HG02885 (cell line): ENCODE measurements at regions not wholly inside any gene's neighbourhood (a gene's known extent, or its start where the extent isn't known, plus 50 kb on each side); places are given as distances from the start of the nearest gene placed in this dataset.

ENCODE experiments used
- ATAC-seq: cut with Tn5 transposase; IDR thresholded peaks from one replicate; pipeline ENCODE4 v1.9.1; 2021; ENCODE audit warnings: mild to moderate bottlenecking; ENCODE audit not compliant: unreplicated experiment, poor library complexity

GRCh38 chr5:91888810-91889209, 505.7 kb upstream of the ARRDC3 start:
- no peak for ATAC-seq

DNA sequence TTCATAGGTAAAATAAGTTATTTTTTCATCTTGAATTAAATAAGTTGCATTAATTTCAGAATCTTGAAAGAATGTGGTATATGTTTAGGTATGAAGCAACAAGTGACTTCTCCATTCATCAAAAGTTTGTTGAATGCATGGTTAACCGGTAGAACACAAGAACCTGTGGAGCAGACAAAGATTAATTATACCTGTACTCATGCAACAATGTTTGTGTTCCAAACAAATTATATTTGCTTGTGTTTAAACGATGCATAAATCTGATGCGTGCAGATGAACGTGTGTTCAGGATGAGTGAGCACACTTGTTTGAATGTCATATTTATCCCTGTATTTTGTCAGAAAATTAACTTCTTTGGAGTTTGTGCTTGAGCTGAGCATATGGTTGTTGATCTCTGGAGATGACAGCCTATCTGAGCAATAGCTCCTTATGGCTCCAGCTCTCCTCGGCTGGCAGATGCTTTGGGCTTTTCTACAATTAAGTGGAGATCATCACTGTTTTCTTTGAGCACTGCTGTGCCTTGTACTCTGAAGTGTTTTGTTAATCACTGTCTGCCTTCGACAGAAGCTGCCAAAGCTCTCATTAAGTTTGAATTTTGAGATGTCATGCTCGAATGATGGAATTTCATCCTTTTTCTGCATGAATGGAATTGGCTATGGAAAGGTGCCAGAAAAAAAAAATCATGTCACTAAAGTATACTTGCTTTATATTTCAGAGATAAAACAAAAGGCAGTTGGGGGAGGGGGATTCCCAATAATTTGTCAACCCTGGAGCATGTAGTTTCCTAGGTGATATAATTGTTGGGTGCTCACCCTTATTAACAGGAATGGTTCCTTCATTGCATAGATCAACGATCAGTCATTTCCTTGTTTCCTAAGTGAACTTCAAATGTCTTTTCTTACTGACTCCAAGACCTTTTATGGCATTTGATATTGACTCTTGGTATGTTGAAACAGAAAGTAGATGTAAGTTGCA, 502.5 kb upstream of the ARRDC3 start:
- ATAC-seq = no peak

GRCh38 chr5:91884036-91884435, 500.9 kb upstream of the ARRDC3 start:
- ATAC-seq = no peak

- no peak for ATAC-seq
Measured at GRCh38 chr5:91875196-91875779, 492.2 kb upstream of the ARRDC3 start.

GRCh38 chr5:91867799-91868198, 484.7 kb upstream of the ARRDC3 start:
- ATAC-seq = no peak

- no peak for ATAC-seq
Measured at GRCh38 chr5:91865915-91866314, 482.8 kb upstream of the ARRDC3 start.

- no peak for ATAC-seq
Measured at GRCh38 chr5:91864962-91865361, 481.8 kb upstream of the ARRDC3 start.

- ATAC-seq = no peak
Measured at GRCh38 chr5:91851670-91852069, 468.6 kb upstream of the ARRDC3 start.

- no peak for ATAC-seq
Measured at GRCh38 chr5:91850031-91850430, 466.9 kb upstream of the ARRDC3 start.

DNA sequence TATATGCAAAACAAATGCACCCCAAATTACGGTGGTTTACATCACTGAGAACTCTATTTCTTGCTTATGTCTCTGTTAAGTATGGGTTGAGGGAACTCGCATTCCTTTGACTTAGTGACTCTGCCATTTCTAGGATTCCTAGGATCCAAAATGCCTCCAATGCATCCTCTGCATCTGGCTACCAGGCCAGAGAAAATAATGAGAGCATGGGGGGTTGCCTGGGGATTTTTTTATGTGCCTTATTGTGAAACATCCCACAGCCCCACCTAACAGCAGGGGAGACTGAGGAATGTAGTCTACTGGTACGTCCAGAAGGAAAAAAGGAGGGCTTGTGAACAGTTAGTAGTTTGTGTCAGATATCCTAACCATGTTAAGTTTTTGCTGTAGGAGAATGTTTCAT, 466.0 kb upstream of the ARRDC3 start:
- no peak for ATAC-seq

- ATAC-seq = no peak
Measured at GRCh38 chr5:91848453-91848852, 465.3 kb upstream of the ARRDC3 start.

GRCh38 chr5:91841423-91841822, 458.3 kb upstream of the ARRDC3 start:
- no peak for ATAC-seq

GRCh38 chr5:91840412-91840811, 457.3 kb upstream of the ARRDC3 start:
- ATAC-seq = no peak

GRCh38 chr5:91839721-91840120, 456.6 kb upstream of the ARRDC3 start:
- no peak for ATAC-seq

- no peak for ATAC-seq
Measured at GRCh38 chr5:91839233-91839632, 456.1 kb upstream of the ARRDC3 start.

GRCh38 chr5:91830361-91830953, 447.3 kb upstream of the ARRDC3 start:
- no peak for ATAC-seq

- ATAC-seq = no peak
Measured at GRCh38 chr5:91825618-91826017, 442.5 kb upstream of the ARRDC3 start.

- ATAC-seq = no peak
Measured at GRCh38 chr5:91824406-91824805, 441.3 kb upstream of the ARRDC3 start.

GRCh38 chr5:91820874-91821273, 437.8 kb upstream of the ARRDC3 start:
- no peak for ATAC-seq

DNA sequence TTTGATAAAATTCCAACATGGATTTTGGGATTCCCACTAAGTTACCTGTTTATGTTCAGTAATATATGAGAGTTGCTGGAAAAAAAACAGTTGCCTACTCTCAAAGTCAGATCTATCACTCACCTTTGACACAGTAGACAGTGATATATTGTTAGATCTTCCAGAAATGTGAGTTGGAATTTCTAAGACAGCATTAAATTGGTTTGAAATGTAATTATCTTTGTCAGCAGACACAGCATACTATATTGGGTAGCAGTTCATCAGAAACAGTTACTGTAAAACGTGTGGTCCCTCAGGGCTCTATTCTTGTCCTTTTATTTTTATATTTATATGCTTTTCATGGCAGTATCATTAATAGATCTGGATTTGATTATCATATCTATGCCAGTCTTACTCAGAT, 433.6 kb upstream of the ARRDC3 start:
- no peak for ATAC-seq

GRCh38 chr5:91797576-91797975, 414.5 kb upstream of the ARRDC3 start:
- no peak for ATAC-seq
